Ascending aorta (tissue), 2 donors: ENCODE measurements at regions not wholly inside any gene's neighbourhood (a gene's known extent, or its start where the extent isn't known, plus 50 kb on each side); places are given as distances from the start of the nearest gene placed in this dataset.

ENCODE experiments used
- DNase-seq, 2 donors: peaks; one replicate each; pipeline ENCODE4 v3.0.0-alpha.2; 2019; ENCODE audit warnings: low spot score in 2 of 2
- H3K27ac ChIP-seq, 2 donors: fragments of 200-600 bp; sonication (generic); one replicate each; pipeline ENCODE4 v1.5.1; 2016 to 2017; ENCODE audit warnings: mild to moderate bottlenecking in 1 of 2
- H3K27me3 ChIP-seq: fragments of 200-600 bp; sonication (generic); one replicate; pipeline ENCODE4 v1.5.1; 2017
- H3K36me3 ChIP-seq, 2 donors: fragments of 200-600 bp; sonication (generic); one replicate each; pipeline ENCODE4 v1.5.1; 2016
- H3K4me1 ChIP-seq, 2 donors: fragments of 200-600 bp; sonication (generic); one replicate each; pipeline ENCODE4 v1.5.1; 2016 to 2017; ENCODE audit warnings: mild to moderate bottlenecking in 1 of 2
- H3K4me3 ChIP-seq, 2 donors: fragments of 200-600 bp; sonication (generic); one replicate each; pipeline ENCODE4 v1.5.1; 2016 to 2017; ENCODE audit warnings: mild to moderate bottlenecking in 1 of 2
- H3K9me3 ChIP-seq, 2 donors: fragments of 200-600 bp; sonication (generic); one replicate each; pipeline ENCODE4 v1.5.1; 2016
- intact Hi-C: fragments of 100-400 bp; cut with DNase I; formaldehyde crosslinking; loops from one replicate; pipeline ENCODE4 v1.15.1; 2023
- TF ChIP-seq, protein P1 (sequence below), 3 experiments: fragments of 200-600 bp in 2 of 3; fragments of 450-650 bp in 1 of 3; sonication (generic) in 2 of 3; IDR thresholded peaks; one replicate each; pipeline ENCODE4 v1.5.1; 2016 to 2019; ENCODE audit warnings: antibody characterized with exemption in 3 of 3, mild to moderate bottlenecking in 1 of 3, moderate library complexity in 1 of 3

GRCh38 chr14:53847057-53847456 lies 109.6 kb downstream of the BMP4 start:
- Histone ChIP-seq H3K27me3 (no peaks in the 10 kb centered on the region), H3K36me3 (no peaks in the 10 kb centered on the region), H3K4me3 (no peak overlapping the region), H3K9me3 (no peaks in the 10 kb centered on the region), H3K27ac (no peak overlapping the region), H3K4me1 (peaks cover 0 to 5% of the 10 kb centered on the region in 2 donors)
- intact Hi-C loops: no loop called here
- no peak for DNase-seq
- TF ChIP-seq, protein P1, sequence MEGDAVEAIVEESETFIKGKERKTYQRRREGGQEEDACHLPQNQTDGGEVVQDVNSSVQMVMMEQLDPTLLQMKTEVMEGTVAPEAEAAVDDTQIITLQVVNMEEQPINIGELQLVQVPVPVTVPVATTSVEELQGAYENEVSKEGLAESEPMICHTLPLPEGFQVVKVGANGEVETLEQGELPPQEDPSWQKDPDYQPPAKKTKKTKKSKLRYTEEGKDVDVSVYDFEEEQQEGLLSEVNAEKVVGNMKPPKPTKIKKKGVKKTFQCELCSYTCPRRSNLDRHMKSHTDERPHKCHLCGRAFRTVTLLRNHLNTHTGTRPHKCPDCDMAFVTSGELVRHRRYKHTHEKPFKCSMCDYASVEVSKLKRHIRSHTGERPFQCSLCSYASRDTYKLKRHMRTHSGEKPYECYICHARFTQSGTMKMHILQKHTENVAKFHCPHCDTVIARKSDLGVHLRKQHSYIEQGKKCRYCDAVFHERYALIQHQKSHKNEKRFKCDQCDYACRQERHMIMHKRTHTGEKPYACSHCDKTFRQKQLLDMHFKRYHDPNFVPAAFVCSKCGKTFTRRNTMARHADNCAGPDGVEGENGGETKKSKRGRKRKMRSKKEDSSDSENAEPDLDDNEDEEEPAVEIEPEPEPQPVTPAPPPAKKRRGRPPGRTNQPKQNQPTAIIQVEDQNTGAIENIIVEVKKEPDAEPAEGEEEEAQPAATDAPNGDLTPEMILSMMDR (IDR thresholded peaks at IDR 0.05): no peak

DNA sequence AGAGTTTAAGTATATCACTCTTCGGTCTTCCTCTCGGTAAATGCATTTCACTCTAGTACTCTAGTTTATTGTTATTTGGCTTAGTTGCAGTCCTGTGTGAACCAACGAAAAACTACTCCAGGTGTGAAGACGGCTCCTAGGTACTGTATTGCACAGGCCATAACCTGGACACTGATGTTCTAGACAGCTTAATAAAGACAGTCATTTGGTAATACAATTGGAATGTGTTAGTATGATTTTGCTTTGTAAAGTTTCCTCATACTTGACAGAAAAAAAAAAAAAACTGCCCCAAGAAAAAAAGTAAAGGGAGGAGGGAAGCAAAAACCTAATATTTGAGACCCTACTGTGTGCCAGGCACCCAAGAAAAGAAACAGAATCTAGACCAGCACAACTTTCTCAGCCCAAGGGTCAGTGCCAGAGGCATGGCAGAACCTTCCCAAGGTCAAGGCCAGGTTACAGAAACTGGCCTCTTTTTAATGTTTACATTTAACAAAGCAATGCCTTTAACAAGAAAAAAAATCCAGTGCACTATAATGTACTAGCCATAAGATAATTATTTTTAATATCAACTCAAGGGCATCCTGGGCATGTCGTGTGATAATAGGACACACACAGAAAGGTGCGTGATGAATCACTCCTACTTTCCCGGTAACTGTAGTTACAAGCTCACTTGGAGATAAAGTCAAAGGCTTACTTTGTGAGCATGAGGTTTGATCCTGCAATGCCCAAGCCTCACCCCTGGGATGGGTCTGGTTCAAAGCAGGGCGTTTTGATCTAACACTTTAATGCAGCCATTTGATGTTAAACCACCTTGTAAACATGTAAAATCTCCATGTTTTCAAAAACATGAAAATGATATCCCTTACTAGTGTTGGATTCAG lies 110.6 kb downstream of the BMP4 start:
- no peaks in the 10 kb centered on the region for H3K4me1 ChIP-seq
- H3K27me3 ChIP-seq: no peaks in the 10 kb centered on the region
- no peak overlapping the region for H3K27ac ChIP-seq
- no peak for DNase-seq
- no peak overlapping the region for H3K4me3 ChIP-seq
- H3K9me3 ChIP-seq: no peaks in the 10 kb centered on the region
- TF ChIP-seq, protein P1 (IDR thresholded peaks at IDR 0.05): no peak
- intact Hi-C loops: no loop called here
- H3K36me3 ChIP-seq: no peaks in the 10 kb centered on the region

GRCh38 chr14:53842938-53843337 lies 113.7 kb downstream of the BMP4 start:
- no peaks in the 10 kb centered on the region for H3K9me3 ChIP-seq
- H3K27me3 ChIP-seq: no peaks in the 10 kb centered on the region
- intact Hi-C loops: no loop called here
- TF ChIP-seq, protein P1 (IDR thresholded peaks at IDR 0.05): no peak
- H3K36me3 ChIP-seq: no peaks in the 10 kb centered on the region
- DNase-seq: no peak
- no peak overlapping the region for H3K27ac ChIP-seq
- no peak overlapping the region for H3K4me3 ChIP-seq
- H3K4me1 ChIP-seq: no peaks in the 10 kb centered on the region

- H3K9me3 ChIP-seq: no peaks in the 10 kb centered on the region
Observed at GRCh38 chr14:53841109-53842099, 115.2 kb downstream of the BMP4 start.

DNA sequence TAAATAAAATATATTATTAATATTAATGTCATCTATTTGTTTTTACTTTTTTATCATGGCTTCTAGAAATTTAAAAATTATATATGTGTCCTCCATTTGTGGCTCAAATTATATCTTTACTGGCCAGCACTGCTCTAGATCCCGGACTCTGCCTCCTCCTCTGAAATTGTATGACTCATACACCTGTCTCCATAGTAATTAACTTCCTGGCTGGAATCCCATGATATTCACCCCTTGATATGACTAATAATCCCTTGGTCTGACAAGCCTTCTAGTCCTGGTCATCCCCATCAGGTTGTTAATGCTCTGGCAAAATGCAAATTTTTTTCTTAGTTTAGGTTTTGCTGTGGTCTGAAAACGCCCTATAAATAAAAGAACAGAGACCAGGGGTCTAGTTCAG lies 116.2 kb downstream of the BMP4 start:
- DNase-seq: no peak
- H3K27me3 ChIP-seq: no peaks in the 10 kb centered on the region
- intact Hi-C loops: no loop called here
- no peaks in the 10 kb centered on the region for H3K4me1 ChIP-seq
- no peaks in the 10 kb centered on the region for H3K9me3 ChIP-seq
- TF ChIP-seq, protein P1 (IDR thresholded peaks at IDR 0.05): no peak
- no peak overlapping the region for H3K27ac ChIP-seq
- H3K36me3 ChIP-seq: no peaks in the 10 kb centered on the region
- no peak overlapping the region for H3K4me3 ChIP-seq

More at GRCh38 chr14:53841109-53842099, 115.2 kb downstream of the BMP4 start:
- TF ChIP-seq, protein P1 (IDR thresholded peaks at IDR 0.05): no peak
- no peak for DNase-seq
- no peak overlapping the region for H3K4me3 ChIP-seq
- H3K27me3 ChIP-seq: no peaks in the 10 kb centered on the region
- H3K27ac ChIP-seq: no peak overlapping the region
- H3K4me1 ChIP-seq: no peaks in the 10 kb centered on the region
- no peaks in the 10 kb centered on the region for H3K36me3 ChIP-seq
- intact Hi-C loops: no loop called here
